SK-MEL-5 (cell line): ENCODE measurements at regions not wholly inside any gene's neighbourhood (a gene's known extent, or its start where the extent isn't known, plus 50 kb on each side); places are given as distances from the start of the nearest gene placed in this dataset.
"Not testable (repeated sequence)": the region's sequence is repeated elsewhere in the genome, so short reads cannot be mapped to it uniquely, and the experiment has no call there.

Experiments used
- DNase-seq: peaks from one replicate; pipeline ENCODE4 v3.0.0-alpha.2; 2016; ENCODE audit warnings: low read depth, low spot score
- in situ Hi-C: cut with HindIII; loops from 2 replicates; pipeline ENCODE4 v1.10.0; 2016; ENCODE audit warnings: low sequenced_read_pairs, high pct_unique_total_duplicates, low pct_unique_long_range_greater_than_20kb

DNA sequence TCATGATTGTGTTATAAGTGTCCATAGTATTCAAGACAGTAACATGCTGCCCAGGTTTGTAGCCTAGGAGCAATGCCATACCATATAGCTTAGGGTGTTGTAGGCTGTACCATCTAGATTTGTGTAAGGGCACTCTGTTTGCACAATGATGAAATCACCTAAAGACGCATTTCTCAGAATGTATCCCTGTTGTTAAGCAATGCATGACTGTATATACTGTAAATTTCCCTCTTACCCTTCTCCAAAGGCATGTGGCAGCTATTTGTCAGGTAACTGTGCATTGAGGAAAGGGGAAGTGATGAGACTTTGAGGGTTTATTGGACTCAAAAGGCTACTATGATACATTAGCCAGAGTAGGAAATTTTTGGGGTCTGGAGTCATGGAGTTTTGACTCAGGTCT lies 180.8 kb downstream of the VAPA start:
- no peak for DNase-seq
- in situ Hi-C loops: no loop called here

DNA sequence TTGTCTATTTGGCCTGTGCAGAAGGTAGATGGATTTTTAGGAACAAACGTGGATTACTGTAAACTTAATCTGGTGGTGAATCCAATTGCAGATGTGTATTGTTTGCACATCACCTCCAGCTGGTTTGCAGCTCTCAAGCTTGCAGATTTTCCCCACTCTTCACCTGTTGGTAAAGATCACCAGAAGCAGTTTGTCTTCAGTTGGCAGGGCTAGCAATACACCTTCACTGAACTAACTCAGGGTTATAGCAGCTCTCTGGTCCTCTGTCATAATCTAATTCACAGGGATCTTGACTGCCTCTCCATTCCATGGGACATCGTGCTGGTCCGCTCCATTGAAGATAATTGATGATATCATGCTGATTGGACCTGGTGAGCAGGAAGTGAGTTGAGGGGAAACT lies 181.5 kb downstream of the VAPA start:
- DNase-seq: no peak
- in situ Hi-C loops: no loop called here

DNA sequence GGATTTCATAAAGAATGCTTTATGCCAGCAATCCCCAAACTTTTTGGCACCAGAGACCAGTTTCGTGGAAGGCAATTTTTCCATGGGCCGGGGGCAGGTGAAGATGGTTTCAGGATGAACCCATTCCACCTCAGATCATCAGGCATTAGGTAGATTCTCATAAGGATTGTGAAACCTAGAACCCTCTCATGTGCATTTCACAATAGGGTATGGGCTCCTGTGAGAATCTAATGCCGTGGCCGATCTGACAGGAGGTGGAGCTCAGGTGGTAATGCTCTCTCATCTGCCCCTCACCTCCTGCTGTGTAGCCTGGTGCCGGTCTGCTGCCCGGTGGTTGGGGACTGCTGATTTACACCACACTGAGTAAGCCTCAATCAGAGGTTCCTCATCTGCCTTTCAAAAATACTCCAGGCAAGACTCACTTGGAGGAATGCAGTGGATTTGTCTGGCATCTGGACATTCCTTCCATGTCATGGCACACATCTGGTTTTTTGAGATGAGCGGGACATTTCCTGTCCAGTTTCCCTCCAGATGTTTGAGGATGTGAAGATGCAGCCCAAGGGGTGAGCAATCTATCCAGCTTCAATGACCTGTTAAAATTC lies 185.8 kb downstream of the VAPA start:
- no peak for DNase-seq
- in situ Hi-C loops: no loop called here

DNA sequence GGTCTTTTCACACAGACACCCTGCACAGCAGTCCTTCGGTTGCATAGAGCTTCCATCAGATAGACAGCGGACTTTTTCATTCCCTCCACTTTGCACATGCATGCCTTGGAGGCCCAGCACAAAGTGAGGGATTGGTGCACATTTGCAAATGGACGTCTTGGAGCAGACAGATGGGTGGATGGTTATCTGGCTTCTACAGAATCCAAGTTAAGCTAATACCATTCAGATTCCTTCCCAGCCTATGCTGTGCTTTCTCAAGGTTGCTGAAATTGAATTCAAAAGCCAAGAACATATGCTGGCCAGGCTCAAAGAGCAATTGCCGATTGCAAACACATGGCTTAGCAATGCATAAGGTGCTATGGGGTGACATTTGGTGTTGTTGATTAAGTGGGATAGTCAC lies 186.4 kb downstream of the VAPA start:
- DNase-seq: no peak
- in situ Hi-C loops: no loop called here

DNA sequence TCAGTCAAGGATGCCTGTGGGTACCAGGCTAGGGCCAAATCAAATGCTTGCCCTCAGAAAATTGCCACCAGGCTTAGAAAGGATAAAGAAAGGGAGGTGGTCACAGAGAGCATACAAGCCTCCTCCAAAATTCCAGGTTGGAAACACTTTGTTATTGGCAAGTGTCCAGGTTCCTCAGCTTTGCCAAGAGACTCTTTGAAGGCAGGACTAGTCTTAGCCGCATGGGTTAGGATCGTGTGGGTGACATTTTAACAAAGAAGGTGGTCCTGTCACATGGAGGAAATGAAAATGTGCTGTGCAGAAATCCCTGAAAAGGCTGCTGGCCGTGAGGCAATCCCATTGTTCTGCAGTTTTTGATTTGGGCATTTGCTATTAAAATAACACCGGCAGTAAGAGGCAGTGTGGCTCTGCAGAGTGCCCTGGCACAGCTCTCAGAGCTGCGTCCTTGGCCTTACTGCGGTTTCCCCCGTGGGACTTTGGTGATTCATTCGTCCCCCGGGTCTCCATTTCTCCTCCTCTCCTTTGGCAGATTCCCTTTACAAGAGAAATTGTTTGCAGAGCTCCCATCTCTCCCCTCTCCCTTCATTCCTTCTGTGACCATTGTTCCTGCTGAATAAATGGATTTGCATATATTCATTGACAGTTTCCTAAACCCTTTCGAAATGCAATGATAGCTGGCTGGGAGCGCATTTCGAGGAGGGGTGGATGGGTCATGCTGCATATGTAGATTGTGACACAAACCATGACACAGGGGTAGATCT lies 187.3 kb downstream of the VAPA start:
- in situ Hi-C loops: no loop called here

DNA sequence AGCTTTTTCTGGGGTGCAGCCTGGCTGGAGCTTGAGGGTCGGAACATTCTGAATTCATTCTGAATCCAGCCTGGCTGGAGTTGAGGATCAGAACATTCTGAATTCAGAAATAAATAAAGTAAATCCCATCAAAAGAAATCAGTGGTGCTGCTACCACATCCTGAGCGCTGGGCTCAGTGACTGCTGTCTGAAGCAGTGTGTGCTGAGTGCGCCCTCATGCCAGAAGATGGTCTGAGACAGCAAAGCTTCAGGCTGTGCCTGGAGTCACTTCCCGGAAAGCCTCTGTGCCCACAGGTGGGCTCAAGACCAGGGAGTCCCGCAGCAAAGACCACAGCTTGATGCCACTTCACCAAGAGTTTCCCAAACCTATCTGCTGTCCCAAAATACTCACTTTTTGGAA lies 187.9 kb downstream of the VAPA start:
- DNase-seq: no peak
- in situ Hi-C loops: no loop called here

More for the DNA sequence above, 187.3 kb downstream of the VAPA start:
- DNase-seq: no peak

DNA sequence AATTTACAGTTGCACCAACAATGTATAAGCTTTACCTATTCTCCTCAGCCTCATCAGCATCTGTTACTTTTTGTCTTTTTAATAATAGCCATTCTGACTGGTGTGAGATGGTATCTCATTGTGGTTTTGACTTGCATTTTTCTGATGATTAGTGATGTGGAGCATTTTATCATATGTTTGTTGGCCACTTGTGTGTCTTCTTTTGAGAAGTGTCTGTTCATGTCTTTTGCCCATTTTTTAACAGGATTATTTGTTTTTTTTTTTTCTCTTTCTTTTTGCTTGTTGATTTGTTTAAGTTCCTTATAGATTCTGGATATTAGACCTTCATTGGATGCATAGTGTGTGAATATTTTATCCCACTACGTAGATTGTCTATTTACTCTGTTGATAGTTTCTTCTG lies 191.3 kb downstream of the VAPA start:
- DNase-seq, in situ Hi-C loops: not testable (repeated sequence)

DNA sequence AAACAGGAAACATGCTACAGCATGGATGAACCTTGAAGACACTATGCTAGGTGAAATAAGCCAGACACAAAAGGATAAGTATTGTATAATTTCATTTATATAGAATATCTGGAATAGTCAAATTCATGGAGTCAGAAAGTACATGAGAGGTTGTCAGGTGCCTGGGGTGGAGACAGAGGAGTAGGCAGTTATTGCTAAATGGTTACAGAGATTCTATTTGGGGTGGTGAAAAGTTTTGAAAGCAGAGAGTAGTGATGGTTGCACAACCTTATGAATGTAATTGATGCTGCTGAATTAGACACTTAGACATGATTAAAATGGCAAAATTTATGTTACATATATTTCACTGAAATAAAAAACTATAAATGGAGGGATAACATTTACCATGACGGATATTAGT lies 197.4 kb downstream of the VAPA start:
- no peak for DNase-seq
- in situ Hi-C loops: no loop called here

DNA sequence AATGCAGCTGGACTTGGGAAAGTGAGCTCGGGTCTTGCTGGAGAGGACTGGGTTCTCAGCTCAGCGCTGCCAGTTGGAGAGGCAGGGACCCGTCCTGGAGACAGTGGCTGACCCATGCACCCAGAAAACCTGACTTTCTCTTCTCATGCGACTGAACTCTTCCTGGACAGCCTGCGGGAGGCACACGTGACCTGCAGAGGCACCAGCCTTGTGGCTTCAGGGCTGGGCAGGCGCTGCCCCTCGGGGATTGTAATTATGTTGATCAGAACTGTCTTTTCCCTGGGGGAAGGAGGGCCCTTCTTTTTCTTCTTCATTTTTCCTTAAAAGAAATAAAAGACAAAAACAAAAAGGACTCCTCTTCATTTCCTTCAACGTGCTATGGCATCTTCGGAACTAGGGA lies 198.1 kb downstream of the VAPA start:
- DNase-seq: no peak
- in situ Hi-C loops: no loop called here

DNA sequence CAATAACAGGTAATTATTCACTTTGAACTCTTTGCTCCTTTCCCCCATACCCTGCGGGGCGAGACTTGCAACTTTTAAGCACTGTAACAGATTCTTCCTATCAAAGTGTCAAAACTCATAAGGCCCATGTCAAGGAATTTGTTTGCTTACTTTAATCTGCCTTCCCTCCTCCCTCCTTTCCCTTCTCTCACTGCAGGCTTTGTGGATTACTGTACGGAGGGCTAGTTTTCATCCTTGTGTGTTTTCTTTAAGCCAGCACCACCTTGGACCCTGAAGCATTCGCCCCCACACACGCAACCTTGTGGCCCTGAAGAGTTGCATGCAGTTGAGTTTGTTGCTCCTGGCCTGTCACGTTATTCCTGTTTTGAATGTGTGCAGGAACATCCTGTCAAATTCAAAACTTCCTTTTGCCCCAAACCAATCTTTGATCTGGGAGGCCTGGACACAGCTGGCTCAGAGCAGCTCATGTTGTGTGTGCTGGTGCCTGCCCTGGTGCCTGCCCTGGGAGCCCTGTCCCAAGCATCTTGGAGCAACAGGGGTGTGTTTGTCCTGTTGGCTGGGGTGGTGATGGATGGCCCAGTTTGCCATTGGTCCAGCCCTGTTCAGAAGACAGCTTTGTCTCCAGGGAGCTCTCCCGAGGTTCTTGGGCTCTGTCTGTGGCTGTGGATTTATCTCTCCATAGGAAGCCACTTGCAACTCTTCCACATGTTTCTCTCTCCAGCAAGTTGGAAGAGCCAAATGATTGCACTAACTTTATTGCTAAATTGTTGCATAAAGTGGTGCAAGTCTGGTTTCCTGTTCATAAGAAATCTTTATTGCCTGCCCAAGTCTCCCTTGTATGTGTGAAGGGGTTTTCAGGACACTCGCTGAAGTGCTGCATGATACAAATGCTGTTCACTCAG lies 199.6 kb downstream of the VAPA start:
- in situ Hi-C loops: no loop called here
- DNase-seq: no peak

DNA sequence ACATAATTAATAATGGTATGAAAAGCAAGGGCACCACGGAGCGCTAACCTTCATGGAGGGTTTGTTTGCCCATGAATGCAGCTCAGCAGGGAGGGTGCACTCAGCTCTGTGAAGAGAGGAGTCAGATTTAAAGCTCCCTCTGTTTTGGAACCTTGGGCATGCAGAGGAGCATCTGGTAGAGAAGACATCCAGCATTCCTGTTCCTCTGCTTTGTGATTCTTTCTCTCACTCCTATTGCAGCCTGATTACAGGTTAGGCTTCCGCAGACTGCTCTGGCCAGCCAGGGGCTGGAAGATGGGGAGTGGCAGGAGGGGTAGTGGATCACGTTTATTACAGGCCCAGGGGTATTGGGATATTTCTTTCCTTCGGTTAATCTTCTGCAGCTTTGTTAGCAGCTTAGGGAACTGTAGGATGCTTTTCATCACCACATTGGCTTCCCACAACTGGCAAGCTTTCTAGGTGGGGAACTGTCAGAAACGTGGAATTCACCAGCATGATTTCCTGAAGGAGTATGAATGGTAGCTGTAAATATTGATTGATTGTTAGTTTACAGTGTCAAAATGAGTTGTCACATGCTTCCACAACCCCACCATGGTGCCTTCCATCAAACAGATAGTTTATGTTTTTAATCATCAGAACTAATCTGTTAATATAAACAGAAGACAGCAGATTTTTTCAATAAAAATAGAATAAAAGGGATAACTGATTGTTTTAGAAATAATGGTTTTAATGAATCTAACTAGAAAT lies 201.1 kb downstream of the VAPA start:
- DNase-seq: no peak
- in situ Hi-C loops: no loop called here

DNA sequence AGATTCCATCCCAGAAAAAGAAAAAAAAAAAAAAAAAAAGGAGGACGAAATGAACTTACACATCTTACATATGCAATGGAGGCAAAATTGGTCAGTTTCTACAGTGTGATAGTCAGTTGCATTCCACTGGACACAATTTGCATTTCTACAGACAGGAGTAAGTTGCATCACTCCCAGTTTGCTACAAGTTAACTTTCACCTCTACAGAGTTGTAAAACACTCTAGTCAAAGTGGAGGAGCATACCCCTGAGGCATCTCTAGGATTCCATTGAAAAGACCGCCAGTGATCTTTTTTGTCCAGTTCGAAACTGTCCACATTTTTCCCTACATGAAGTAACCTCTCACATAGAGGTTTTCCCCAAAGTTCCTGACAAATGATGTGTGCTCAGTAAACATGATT lies 202.8 kb downstream of the VAPA start:
- in situ Hi-C loops: no loop called here

DNA sequence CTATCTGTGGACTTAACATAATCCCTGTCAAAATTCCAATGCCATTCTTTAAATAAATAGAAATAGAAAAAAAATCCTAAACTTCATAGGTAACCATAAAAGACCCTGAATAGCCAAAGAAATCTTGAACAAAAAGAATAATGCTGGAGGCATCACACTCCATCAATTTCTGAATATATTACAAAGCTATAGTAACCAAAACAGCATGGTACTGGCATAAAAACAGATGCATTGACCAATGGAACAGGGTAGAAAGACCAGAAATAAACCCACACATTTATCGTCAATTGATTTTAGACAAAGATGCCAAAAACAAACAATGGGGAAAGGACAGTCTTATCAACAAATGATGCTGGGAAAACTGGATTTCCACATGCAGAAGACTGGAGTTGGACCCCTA lies 205.7 kb downstream of the VAPA start:
- no peak for DNase-seq
- in situ Hi-C loops: no loop called here

More for the DNA sequence above, 202.8 kb downstream of the VAPA start:
- DNase-seq: no peak

DNA sequence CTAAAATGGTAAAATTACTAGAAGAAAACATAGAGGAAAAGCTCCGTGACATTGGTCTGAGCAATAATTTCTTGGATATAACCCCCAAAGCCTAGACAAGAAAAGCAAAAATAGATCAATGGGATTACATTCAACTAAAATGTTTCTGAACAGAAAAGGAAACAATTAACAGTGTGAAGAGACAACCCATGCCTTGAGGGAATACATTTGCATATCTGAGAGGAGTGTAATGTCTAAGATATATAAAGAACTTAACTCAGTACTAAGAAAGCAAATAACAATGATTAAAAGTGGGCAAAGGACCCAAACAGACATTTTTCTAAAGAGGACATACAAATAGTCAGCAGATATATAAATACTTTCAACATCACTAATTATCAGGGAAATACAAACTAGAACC lies 206.2 kb downstream of the VAPA start:
- no peak for DNase-seq
- in situ Hi-C loops: no loop called here

DNA sequence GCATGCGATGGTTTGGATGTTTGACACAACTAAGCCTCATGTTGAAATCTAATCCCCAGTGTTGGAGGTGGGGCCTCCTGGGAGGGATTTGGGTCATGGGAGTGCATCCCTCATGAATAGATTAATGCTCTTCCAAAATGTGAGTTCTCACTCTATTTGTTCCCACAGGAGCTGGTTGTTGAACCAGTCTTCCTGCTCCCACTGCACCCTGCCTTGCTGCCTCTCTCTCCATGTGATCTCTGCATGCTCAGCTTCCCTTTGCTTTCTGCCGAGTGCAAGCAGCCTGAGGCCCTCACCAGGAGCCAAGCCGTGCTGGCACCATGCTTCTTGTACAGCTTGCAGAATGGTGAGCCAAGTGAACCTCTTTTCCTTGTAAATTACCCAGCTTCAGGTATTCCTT lies 206.8 kb downstream of the VAPA start:
- DNase-seq: no peak
- in situ Hi-C loops: no loop called here

DNA sequence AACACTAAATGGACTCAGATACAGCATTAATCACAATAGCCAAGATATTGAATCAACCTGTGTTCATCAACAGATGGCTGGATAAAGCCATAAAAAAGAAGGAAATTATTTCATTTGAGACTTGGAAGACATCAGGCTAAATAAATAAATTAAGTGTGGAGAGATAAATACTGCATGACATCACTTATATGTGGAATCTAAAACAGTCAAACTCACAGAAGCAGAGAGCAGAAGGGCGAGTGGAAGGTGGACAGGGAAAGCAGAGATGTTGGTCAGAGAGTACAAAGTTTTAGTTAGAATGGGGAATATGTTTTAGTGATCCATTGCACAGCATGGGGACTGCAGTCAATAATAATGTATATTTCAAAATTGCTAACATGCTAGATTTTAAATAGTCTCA lies 207.2 kb downstream of the VAPA start:
- in situ Hi-C loops: no loop called here

DNA sequence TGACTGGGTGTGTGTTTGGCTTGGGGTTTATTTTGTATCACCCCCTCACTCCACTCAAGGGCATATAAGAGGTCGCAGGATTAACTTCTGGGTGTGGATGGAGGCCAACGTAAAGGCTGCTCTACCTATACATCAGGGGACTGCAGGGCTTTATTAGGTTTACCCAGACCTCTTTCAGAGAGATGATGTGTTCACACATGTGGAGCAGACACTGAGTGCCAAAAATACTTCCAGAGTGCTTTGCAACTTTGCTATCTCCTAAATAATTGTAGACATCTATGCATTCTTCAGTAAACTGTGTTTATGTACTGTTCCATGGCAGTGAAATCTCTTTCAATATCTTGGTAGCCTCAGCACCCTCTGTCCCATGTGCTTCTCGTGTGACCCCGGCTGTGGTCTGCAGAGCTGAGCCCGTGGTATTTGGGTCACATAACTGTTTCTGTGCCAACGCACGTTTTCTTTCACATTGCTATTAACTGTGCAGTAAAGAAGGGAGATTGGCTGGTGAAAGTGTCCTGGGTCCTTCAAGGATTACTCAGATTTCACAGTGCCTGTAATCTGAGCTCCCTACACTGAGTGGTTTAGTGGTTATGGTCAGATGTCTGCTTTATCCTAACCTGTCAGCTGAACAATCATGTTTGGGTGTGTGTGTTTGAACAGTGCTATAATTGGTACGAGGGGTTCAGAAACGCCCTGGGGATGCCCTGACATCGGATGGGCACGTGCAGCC lies 208.1 kb downstream of the VAPA start:
- peak; percentile 4 for DNase-seq
- in situ Hi-C loops: no loop called here

More for the DNA sequence above, 207.2 kb downstream of the VAPA start:
- no peak for DNase-seq
